Mucosa of rectum (tissue), 2 donors: ENCODE measurements at regions not wholly inside any gene's neighbourhood (a gene's known extent, or its start where the extent isn't known, plus 50 kb on each side); places are given as distances from the start of the nearest gene placed in this dataset.
"Not testable (repeated sequence)": the region's sequence is repeated elsewhere in the genome, so short reads cannot be mapped to it uniquely, and the experiment has no call there.

Source experiments
- H3K27ac ChIP-seq, 2 donors: one replicate each; pipeline ENCODE4 v1.7.0; 2013; ENCODE audit warnings: inconsistent platforms in 2 of 2, low read depth in 2 of 2, low read length in 2 of 2
- H3K27me3 ChIP-seq, 2 donors: one replicate each; pipeline ENCODE4 v1.7.0; 2013; ENCODE audit warnings: low read length in 2 of 2; ENCODE audit not compliant: control insufficient read depth in 2 of 2, insufficient read depth in 2 of 2
- H3K36me3 ChIP-seq, 2 donors: one replicate each; pipeline ENCODE4 v1.7.0; 2013; ENCODE audit warnings: low read length in 2 of 2; ENCODE audit not compliant: control insufficient read depth in 2 of 2, insufficient read depth in 2 of 2
- H3K4me1 ChIP-seq, 2 donors: one replicate each; pipeline ENCODE4 v1.7.0; 2013; ENCODE audit warnings: low read length in 2 of 2, mild to moderate bottlenecking in 1 of 2; ENCODE audit not compliant: control insufficient read depth in 2 of 2, insufficient read depth in 2 of 2
- H3K4me3 ChIP-seq, 2 donors: one replicate each; pipeline ENCODE4 v1.7.0; 2013; ENCODE audit warnings: low read length in 2 of 2
- H3K9ac ChIP-seq, 2 donors: one replicate each; pipeline ENCODE4 v1.7.0; 2013; ENCODE audit warnings: low read length in 2 of 2, low read depth in 1 of 2, mild to moderate bottlenecking in 1 of 2
- H3K9me3 ChIP-seq, 2 donors: one replicate each; pipeline ENCODE4 v1.7.0; 2013; ENCODE audit warnings: low read length in 2 of 2; ENCODE audit not compliant: control insufficient read depth in 2 of 2
- donor health status: healthy.
- donor health status: Normal muscosa, but diverticular disease.

- H3K9me3 ChIP-seq, result no peaks in the 10 kb centered on the region
- H3K4me3 ChIP-seq, result no peak overlapping the region
- no peak overlapping the region for H3K27ac ChIP-seq
- H3K4me1 ChIP-seq, result peaks cover 0 to 2% of the 10 kb centered on the region in 2 donors
- no peaks in the 10 kb centered on the region for H3K27me3 ChIP-seq
- no peak overlapping the region for H3K9ac ChIP-seq
- H3K36me3 ChIP-seq, result no peaks in the 10 kb centered on the region
These were observed 112.2 kb downstream of the C9orf152 start for GRCh38 chr9:110095776-110096175.

- not testable (repeated sequence) for H3K9ac ChIP-seq
These were observed 111.3 kb downstream of the C9orf152 start for GRCh38 chr9:110096674-110097073.

GRCh38 chr9:110099236-110100095 is 108.5 kb downstream of the C9orf152 start:
- Histone ChIP-seq H3K4me1 (peaks cover 0 to 8% of the 10 kb centered on the region in 2 donors), H3K9ac (no peak overlapping the region), H3K27ac (no peak overlapping the region)

More at GRCh38 chr9:110096674-110097073, 111.3 kb downstream of the C9orf152 start:
- H3K4me3 ChIP-seq, H3K27ac ChIP-seq, H3K27me3 ChIP-seq, H3K4me1 ChIP-seq, H3K36me3 ChIP-seq, H3K9me3 ChIP-seq: not testable (repeated sequence)

GRCh38 chr9:110101531-110102161 is 106.3 kb downstream of the C9orf152 start:
- Histone ChIP-seq H3K4me3 (no peak overlapping the region), H3K9me3 (no peaks in the 10 kb centered on the region), H3K27ac (peak overlapping the region in 1 of 2 donors; percentile 53), H3K4me1 (peaks cover 0 to 6% of the 10 kb centered on the region in 2 donors), H3K27me3 (no peaks in the 10 kb centered on the region), H3K36me3 (no peaks in the 10 kb centered on the region), H3K9ac (no peak overlapping the region)

More at GRCh38 chr9:110099236-110100095, 108.5 kb downstream of the C9orf152 start:
- no peaks in the 10 kb centered on the region for H3K36me3 ChIP-seq
- H3K4me3 ChIP-seq, result no peak overlapping the region
- no peaks in the 10 kb centered on the region for H3K9me3 ChIP-seq
- no peaks in the 10 kb centered on the region for H3K27me3 ChIP-seq

- no peaks in the 10 kb centered on the region for H3K36me3 ChIP-seq
- H3K9ac ChIP-seq, result no peak overlapping the region
- H3K27ac ChIP-seq, result peak overlapping the region in 1 of 2 donors; percentile 33
- peaks cover 0 to 6% of the 10 kb centered on the region in 2 donors for H3K4me1 ChIP-seq
- H3K27me3 ChIP-seq, result no peaks in the 10 kb centered on the region
- no peaks in the 10 kb centered on the region for H3K9me3 ChIP-seq
- no peak overlapping the region for H3K4me3 ChIP-seq
These were observed 104.7 kb downstream of the C9orf152 start for GRCh38 chr9:110103257-110103656.

- no peak overlapping the region for H3K4me3 ChIP-seq
- no peak overlapping the region for H3K9ac ChIP-seq
- H3K36me3 ChIP-seq, result no peaks in the 10 kb centered on the region
- H3K9me3 ChIP-seq, result no peaks in the 10 kb centered on the region
- H3K4me1 ChIP-seq, result peaks cover 0 to 6% of the 10 kb centered on the region in 2 donors
- H3K27me3 ChIP-seq, result no peaks in the 10 kb centered on the region
- no peak overlapping the region for H3K27ac ChIP-seq
These were observed 103.6 kb downstream of the C9orf152 start for GRCh38 chr9:110104261-110104809.

- no peak overlapping the region for H3K27ac ChIP-seq
- H3K4me3 ChIP-seq, result no peak overlapping the region
- no peak overlapping the region for H3K9ac ChIP-seq
- H3K9me3 ChIP-seq, result no peaks in the 10 kb centered on the region
- H3K27me3 ChIP-seq, result no peaks in the 10 kb centered on the region
- H3K36me3 ChIP-seq, result no peaks in the 10 kb centered on the region
- H3K4me1 ChIP-seq, result peaks cover 0 to 6% of the 10 kb centered on the region in 2 donors
These were observed 102.9 kb downstream of the C9orf152 start for GRCh38 chr9:110105107-110105506.

- H3K9me3 ChIP-seq, result no peaks in the 10 kb centered on the region
- no peaks in the 10 kb centered on the region for H3K27me3 ChIP-seq
- H3K9ac ChIP-seq, result no peak overlapping the region
- no peaks in the 10 kb centered on the region for H3K4me1 ChIP-seq
- H3K4me3 ChIP-seq, result no peak overlapping the region
- no peaks in the 10 kb centered on the region for H3K36me3 ChIP-seq
- H3K27ac ChIP-seq, result no peak overlapping the region
These were observed 101.3 kb downstream of the C9orf152 start for GRCh38 chr9:110106661-110107060.

- Histone ChIP-seq H3K36me3 (no peaks in the 10 kb centered on the region), H3K9me3 (no peaks in the 10 kb centered on the region), H3K27me3 (no peaks in the 10 kb centered on the region), H3K9ac (no peak overlapping the region), H3K4me1 (peaks cover 0 to 2% of the 10 kb centered on the region in 2 donors), H3K27ac (no peak overlapping the region), H3K4me3 (no peak overlapping the region)
These were observed 98.4 kb downstream of the C9orf152 start for GRCh38 chr9:110109333-110110092.
